Upper lobe of left lung (tissue), 4 donors: ENCODE measurements at regions not wholly inside any gene's neighbourhood (a gene's known extent, or its start where the extent isn't known, plus 50 kb on each side); places are given as distances from the start of the nearest gene placed in this dataset.

Experiments
- EP300 ChIP-seq, 4 donors: sonication (generic); formaldehyde crosslinking; IDR thresholded peaks; one replicate each; pipeline ENCODE4 v1.5.1; 2017; ENCODE audit warnings: antibody characterized with exemption in 4 of 4, control low read depth in 2 of 4
- POLR2A ChIP-seq, 4 donors: fragments of 450-650 bp; IDR thresholded peaks; one replicate each; pipeline ENCODE4 v1.5.1; 2016 to 2017; ENCODE audit warnings: antibody characterized with exemption in 4 of 4, mild to moderate bottlenecking in 2 of 4
- TF ChIP-seq, protein P1 (sequence below), 6 experiments: fragments of 450-650 bp in 4 of 6; fragments of 200-600 bp in 2 of 6; sonication (generic) in 2 of 6; IDR thresholded peaks; one replicate each; pipeline ENCODE4 v1.5.1; 2016 to 2019; ENCODE audit warnings: antibody characterized with exemption in 6 of 6

DNA sequence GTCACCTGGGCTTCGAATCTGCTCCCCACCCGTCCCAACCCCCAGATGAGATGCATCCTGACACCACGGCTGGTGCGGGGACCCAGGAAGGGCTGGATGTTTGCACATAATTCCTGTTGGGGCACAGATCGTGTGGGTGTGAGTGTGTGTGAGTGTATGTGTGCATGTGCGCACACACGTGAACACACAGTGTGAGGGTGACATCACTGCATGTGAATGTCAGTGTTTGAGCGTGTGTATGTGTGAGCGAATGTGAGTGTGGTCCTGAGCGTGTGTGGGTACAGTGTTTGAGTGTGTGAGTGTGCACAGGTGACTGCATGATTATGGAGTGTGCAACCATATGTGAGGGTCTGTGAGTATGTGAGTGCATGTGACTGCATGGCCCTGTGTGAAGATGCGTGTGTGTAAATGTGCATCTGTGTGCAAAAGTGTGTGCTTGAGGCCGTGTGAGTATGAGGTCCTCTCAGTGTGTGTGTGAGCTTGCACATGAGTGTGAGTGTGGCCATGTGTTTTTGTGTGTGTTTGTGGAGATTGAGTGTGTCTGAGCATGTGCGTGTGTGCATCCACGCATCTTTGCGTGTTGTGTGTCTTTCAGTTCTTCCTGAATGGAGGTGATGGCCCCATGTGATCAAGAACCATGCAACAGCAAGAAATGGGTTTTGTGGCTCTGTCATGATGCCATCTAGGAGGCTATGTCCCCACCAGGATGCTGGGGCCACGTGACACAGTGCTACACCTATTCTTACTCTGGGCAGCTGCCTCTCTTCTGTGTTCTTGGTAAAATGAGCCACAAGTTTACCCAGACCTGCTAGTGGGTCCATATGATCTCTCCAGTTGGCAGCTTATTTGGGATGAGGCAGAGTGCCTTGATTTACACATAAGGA is 70.5 kb upstream of the GCSH start:
- TF ChIP-seq, protein P1, sequence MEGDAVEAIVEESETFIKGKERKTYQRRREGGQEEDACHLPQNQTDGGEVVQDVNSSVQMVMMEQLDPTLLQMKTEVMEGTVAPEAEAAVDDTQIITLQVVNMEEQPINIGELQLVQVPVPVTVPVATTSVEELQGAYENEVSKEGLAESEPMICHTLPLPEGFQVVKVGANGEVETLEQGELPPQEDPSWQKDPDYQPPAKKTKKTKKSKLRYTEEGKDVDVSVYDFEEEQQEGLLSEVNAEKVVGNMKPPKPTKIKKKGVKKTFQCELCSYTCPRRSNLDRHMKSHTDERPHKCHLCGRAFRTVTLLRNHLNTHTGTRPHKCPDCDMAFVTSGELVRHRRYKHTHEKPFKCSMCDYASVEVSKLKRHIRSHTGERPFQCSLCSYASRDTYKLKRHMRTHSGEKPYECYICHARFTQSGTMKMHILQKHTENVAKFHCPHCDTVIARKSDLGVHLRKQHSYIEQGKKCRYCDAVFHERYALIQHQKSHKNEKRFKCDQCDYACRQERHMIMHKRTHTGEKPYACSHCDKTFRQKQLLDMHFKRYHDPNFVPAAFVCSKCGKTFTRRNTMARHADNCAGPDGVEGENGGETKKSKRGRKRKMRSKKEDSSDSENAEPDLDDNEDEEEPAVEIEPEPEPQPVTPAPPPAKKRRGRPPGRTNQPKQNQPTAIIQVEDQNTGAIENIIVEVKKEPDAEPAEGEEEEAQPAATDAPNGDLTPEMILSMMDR (IDR thresholded peaks at IDR 0.05), result no peak
- TF ChIP-seq POLR2A (IDR thresholded peaks at IDR 0.05), result no peak
- no peak for TF ChIP-seq EP300 (IDR thresholded peaks at IDR 0.05)
